B cell (primary cell): ENCODE measurements at regions not wholly inside any gene's neighbourhood (a gene's known extent, or its start where the extent isn't known, plus 50 kb on each side); places are given as distances from the start of the nearest gene placed in this dataset.

ENCODE experiments used
- EZH2 ChIP-seq: IDR thresholded peaks from 2 replicates; pipeline ENCODE4 v1.6.1; 2012; ENCODE audit warnings: borderline replicate concordance, low read depth, mild to moderate bottlenecking, moderate library complexity, low read length; ENCODE audit not compliant: insufficient read depth, poor library complexity, severe bottlenecking
- TF ChIP-seq, protein P1 (sequence below): fragments of 200-600 bp; IDR thresholded peaks from one replicate; pipeline ENCODE4 v1.8.0; 2022; ENCODE audit warnings: antibody characterized with exemption, mild to moderate bottlenecking

DNA sequence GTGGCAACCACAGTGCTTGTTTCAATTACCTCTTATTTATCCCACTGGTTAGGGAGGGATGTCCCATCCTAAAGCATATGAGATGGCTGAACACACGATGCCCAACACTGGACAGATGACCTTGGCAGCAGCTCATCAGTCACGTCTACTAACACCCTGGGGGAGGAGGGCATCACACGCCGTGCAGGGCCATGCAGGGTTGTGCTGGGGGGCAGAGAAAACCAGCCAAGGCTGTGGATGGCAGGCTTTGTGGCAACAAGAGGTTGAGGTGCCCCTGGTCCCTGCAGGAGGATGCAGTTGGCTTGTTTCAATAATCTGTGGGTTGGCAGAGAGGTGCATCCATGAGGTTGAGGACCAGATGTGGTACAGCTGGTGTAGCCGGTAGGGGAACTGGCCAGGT is 293.7 kb upstream of the SULF2 start:
- no peak for TF ChIP-seq EZH2
- TF ChIP-seq, protein P1, sequence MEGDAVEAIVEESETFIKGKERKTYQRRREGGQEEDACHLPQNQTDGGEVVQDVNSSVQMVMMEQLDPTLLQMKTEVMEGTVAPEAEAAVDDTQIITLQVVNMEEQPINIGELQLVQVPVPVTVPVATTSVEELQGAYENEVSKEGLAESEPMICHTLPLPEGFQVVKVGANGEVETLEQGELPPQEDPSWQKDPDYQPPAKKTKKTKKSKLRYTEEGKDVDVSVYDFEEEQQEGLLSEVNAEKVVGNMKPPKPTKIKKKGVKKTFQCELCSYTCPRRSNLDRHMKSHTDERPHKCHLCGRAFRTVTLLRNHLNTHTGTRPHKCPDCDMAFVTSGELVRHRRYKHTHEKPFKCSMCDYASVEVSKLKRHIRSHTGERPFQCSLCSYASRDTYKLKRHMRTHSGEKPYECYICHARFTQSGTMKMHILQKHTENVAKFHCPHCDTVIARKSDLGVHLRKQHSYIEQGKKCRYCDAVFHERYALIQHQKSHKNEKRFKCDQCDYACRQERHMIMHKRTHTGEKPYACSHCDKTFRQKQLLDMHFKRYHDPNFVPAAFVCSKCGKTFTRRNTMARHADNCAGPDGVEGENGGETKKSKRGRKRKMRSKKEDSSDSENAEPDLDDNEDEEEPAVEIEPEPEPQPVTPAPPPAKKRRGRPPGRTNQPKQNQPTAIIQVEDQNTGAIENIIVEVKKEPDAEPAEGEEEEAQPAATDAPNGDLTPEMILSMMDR = no peak
